HepG2 (cell line): ENCODE measurements at regions not wholly inside any gene's neighbourhood (a gene's known extent, or its start where the extent isn't known, plus 50 kb on each side); places are given as distances from the start of the nearest gene placed in this dataset.

ENCODE experiments used
- ATAC-seq: fragments of 200-7000 bp; cut with Tn5 transposase; 3 replicates; pipeline ENCODE4 v1.9.1; 2020; ENCODE audit warnings: mild to moderate bottlenecking, moderate library complexity
- BruUV-seq: library from RNA; stranded (reverse); fragments of 400-500 nt; replicated peaks from 2 replicates; lab custom pipeline; 2021; lab: Mats Ljungman, UMichigan
- CTCF ChIA-PET: fragments of 300-600 bp; formaldehyde crosslinking; extraction: SDS; loops from one replicate; lab custom pipeline; 2021; ENCODE audit warnings: low total read pairs, inconsistent platforms, low intra/inter-chr PET ratio; lab: Yijun Ruan, JAX
- POLR2A ChIA-PET: fragments of 350-600 bp; sonication (Branson Sonifier 250); formaldehyde crosslinking; loops from one replicate; lab custom pipeline; 2020; ENCODE audit warnings: antibody characterized with exemption, inconsistent platforms; lab: Yijun Ruan, JAX
- DNase-seq: peaks from one replicate; pipeline ENCODE4 v3.0.0-alpha.2; 2015; ENCODE audit warnings: low spot score
- FAIRE-seq: peaks from 3 replicates; lab custom pipeline; 2011; peaks lifted over from hg19 to GRCh38; lab: Jason Lieb, UNC
- H2AFZ ChIP-seq: one replicate; pipeline ENCODE4 v1.6.1; 2011; ENCODE audit warnings: low read length, inconsistent platforms
- H3K27ac ChIP-seq: fragments of 300-600 bp; 3 replicates; pipeline ENCODE4 v1.8.0; 2011; ENCODE audit warnings: mixed run types, mild to moderate bottlenecking, mixed read lengths, low read length, inconsistent platforms; ENCODE audit not compliant: insufficient read depth; ENCODE audit errors: extremely low read length
- H3K27me3 ChIP-seq, 2 experiments: fragments of 200-600 bp in 1 of 2; 2 replicates in 1 of 2; 3 replicates in 1 of 2; pipeline versions ENCODE4 v1.6.0 to v1.8.0; 2011; ENCODE audit warnings: low read length in 2 of 2, mild to moderate bottlenecking in 2 of 2, moderate library complexity in 2 of 2, inconsistent platforms in 1 of 2; ENCODE audit not compliant: insufficient read depth in 2 of 2, control insufficient read depth in 1 of 2
- H3K36me3 ChIP-seq, 2 experiments: fragments of 200-600 bp in 1 of 2; replicated peaks in 1 of 2; 2 replicates in 1 of 2; 3 replicates in 1 of 2; pipeline versions ENCODE4 v1.5.1 to v1.8.0; 2011; ENCODE audit warnings: low read length in 2 of 2, inconsistent platforms in 1 of 2; ENCODE audit not compliant: insufficient read depth in 2 of 2, control insufficient read depth in 1 of 2
- H3K4me1 ChIP-seq: 2 replicates; pipeline ENCODE4 v1.5.1; 2012; ENCODE audit warnings: low read length, inconsistent platforms; ENCODE audit not compliant: insufficient read depth
- H3K4me2 ChIP-seq: 2 replicates; pipeline ENCODE4 v1.6.0; 2011; ENCODE audit warnings: low read depth, low read length, inconsistent platforms
- H3K4me3 ChIP-seq, 3 experiments: fragments of 200-600 bp in 1 of 3; sonication (generic), shearing (Covaris generic) in 1 of 3; replicated peaks in 1 of 3; 2 replicates each; pipeline ENCODE4 v1.5.1; 2011 to 2016; ENCODE audit warnings: low read length in 3 of 3, inconsistent platforms in 2 of 3, low read depth in 2 of 3, mild to moderate bottlenecking in 2 of 3, control low read depth in 1 of 3, mixed read lengths in 1 of 3; ENCODE audit not compliant: insufficient read depth in 1 of 3
- H3K79me2 ChIP-seq: one replicate; pipeline ENCODE4 v1.6.1; 2011; ENCODE audit warnings: low read length, inconsistent platforms; ENCODE audit not compliant: insufficient read depth
- H3K9ac ChIP-seq: 2 replicates; pipeline ENCODE4 v1.6.0; 2011; ENCODE audit warnings: mild to moderate bottlenecking, low read depth, low read length, inconsistent platforms; ENCODE audit not compliant: insufficient read depth
- H3K9me3 ChIP-seq: 2 replicates; pipeline ENCODE4 v1.5.1; 2012; ENCODE audit warnings: mild to moderate bottlenecking, low read length
- H4K20me1 ChIP-seq: 2 replicates; pipeline ENCODE4 v1.6.0; 2011; ENCODE audit warnings: inconsistent platforms, mild to moderate bottlenecking, low read length, moderate library complexity; ENCODE audit not compliant: insufficient read depth
- ATF7 ChIP-seq, 2 experiments: fragments of 450-650 bp in 1 of 2; sonication (generic) in 1 of 2; formaldehyde crosslinking in 1 of 2; IDR thresholded peaks; 2 replicates each; pipeline versions ENCODE4 v1.4.0 to v1.6.1; 2016 to 2020; ENCODE audit warnings: antibody characterized with exemption in 1 of 2, mild to moderate bottlenecking in 1 of 2, missing genetic modification reagents in 1 of 2
- CEBPB ChIP-seq: IDR thresholded peaks from 2 replicates; pipeline ENCODE4 v1.6.1; 2011; ENCODE audit warnings: low read depth, low read length, improper control_type of control experiment, borderline replicate concordance
- JUND ChIP-seq: sonication (generic); formaldehyde crosslinking; IDR thresholded peaks from 2 replicates; pipeline ENCODE4 v1.8.0; 2022; ENCODE audit warnings: mild to moderate bottlenecking, missing genetic modification reagents
- RFXAP ChIP-seq: sonication (generic); formaldehyde crosslinking; IDR thresholded peaks from 2 replicates; pipeline ENCODE4 v1.4.0; 2020; ENCODE audit warnings: missing genetic modification reagents, borderline replicate concordance
- ZBTB26 ChIP-seq: IDR thresholded peaks from 2 replicates; pipeline ENCODE4 v1.6.1; 2016; ENCODE audit warnings: missing compliant biosample characterization, missing genetic modification reagents, borderline replicate concordance
- ZBTB7B ChIP-seq: sonication (generic); formaldehyde crosslinking; IDR thresholded peaks from 2 replicates; pipeline ENCODE4 v1.4.0; 2020; ENCODE audit warnings: missing genetic modification reagents
- ZFP37 ChIP-seq: sonication (generic); formaldehyde crosslinking; IDR thresholded peaks from 2 replicates; pipeline ENCODE4 v1.4.0; 2020; ENCODE audit warnings: missing genetic modification reagents, borderline replicate concordance
- ZNF205 ChIP-seq: IDR thresholded peaks from 2 replicates; pipeline ENCODE4 v1.6.1; 2018; ENCODE audit warnings: missing biosample characterization, missing genetic modification reagents
- ZNF382 ChIP-seq: sonication (generic); formaldehyde crosslinking; IDR thresholded peaks from 2 replicates; pipeline ENCODE4 v1.5.0; 2020; ENCODE audit warnings: missing genetic modification reagents, mild to moderate bottlenecking, borderline replicate concordance
- ZNF547 ChIP-seq: sonication (generic); formaldehyde crosslinking; IDR thresholded peaks from 2 replicates; pipeline ENCODE4 v1.5.1; 2020; ENCODE audit warnings: mild to moderate bottlenecking, missing genetic modification reagents
- WGBS: methylation state at CpG from one replicate; pipeline ENCODE4 v1.1.6; 2017; ENCODE audit warnings: low lambda C conversion rate; 5-methylcytosine and 5-hydroxymethylcytosine counted together
- in situ Hi-C: cut with HindIII; loops from 2 replicates; pipeline ENCODE4 v1.10.0; 2017; ENCODE audit warnings: low pct_unique_long_range_greater_than_20kb; ENCODE audit not compliant: extremely low pct_ligation_motif_present
- intact Hi-C: fragments of 100-400 bp; cut with micrococcal nuclease; formaldehyde crosslinking; loops from one replicate; pipeline ENCODE4 v1.10.0; 2022; ENCODE audit not compliant: unreplicated experiment

GRCh38 chr5:50927953-50928352, 261.5 kb downstream of the PARP8 start:
- no peaks in the 10 kb centered on the region for H4K20me1 ChIP-seq
- no peak overlapping the region for H3K4me2 ChIP-seq
- DNase-seq (no peak), ATAC-seq (no peak), FAIRE-seq (no peak)
- ChIA-PET POLR2A (no interaction called here), CTCF (no interaction called here)
- H3K9ac ChIP-seq, result no peak overlapping the region
- no peak overlapping the region for H3K4me3 ChIP-seq
- intact Hi-C loops (no loop called here), in situ Hi-C loops (no loop called here)
- TF ChIP-seq ATF7 (IDR thresholded peaks at IDR 0.05), result peak; percentile 82
- no peak for TF ChIP-seq ATF7 (CRISPR knock-in tag; IDR thresholded peaks at IDR 0.05)
- no peak for TF ChIP-seq ZFP37
- H3K9me3 ChIP-seq, result no peaks in the 10 kb centered on the region
- H3K27ac ChIP-seq, result no peak overlapping the region
- no peaks in the 10 kb centered on the region for H3K27me3 ChIP-seq
- no TSS peak for BruUV-seq
- H3K4me1 ChIP-seq, result peaks cover 6% of the 10 kb centered on the region; the same call in 1 of the 2 replicates
- H3K79me2 ChIP-seq, result no peaks in the 10 kb centered on the region
- no peaks in the 10 kb centered on the region for H3K36me3 ChIP-seq
- no peak overlapping the region for H2AFZ ChIP-seq

- H3K36me3 ChIP-seq, result no peaks in the 10 kb centered on the region
- ATAC-seq (no peak), DNase-seq (no peak), FAIRE-seq (no peak)
- H3K4me2 ChIP-seq, result no peak overlapping the region
- no peaks in the 10 kb centered on the region for H3K79me2 ChIP-seq
- in situ Hi-C loops, result no loop called here
- WGBS, result 0% methylated on average over 3 of the region's 3 CpGs
- no peaks in the 10 kb centered on the region for H4K20me1 ChIP-seq
- no peak overlapping the region for H2AFZ ChIP-seq
- no peak overlapping the region for H3K9ac ChIP-seq
- no peaks in the 10 kb centered on the region for H3K4me1 ChIP-seq
- no peak overlapping the region for H3K4me3 ChIP-seq
- no peaks in the 10 kb centered on the region for H3K27me3 ChIP-seq
- TF ChIP-seq ZNF547 (CRISPR knock-in tag), result no peak
- no peak for TF ChIP-seq ZBTB26 (CRISPR knock-in tag)
- no peak for TF ChIP-seq RFXAP (CRISPR knock-in tag)
- TF ChIP-seq ATF7 (IDR thresholded peaks at IDR 0.05), result peak; percentile 47
- TF ChIP-seq ATF7 (CRISPR knock-in tag; IDR thresholded peaks at IDR 0.05), result no peak
- no peak for TF ChIP-seq JUND (CRISPR knock-in tag)
- peak; percentile 32; the same call in 1 of the 2 replicates for TF ChIP-seq CEBPB
- no peak for TF ChIP-seq ZNF205 (CRISPR knock-in tag)
- no peak for TF ChIP-seq ZNF382 (CRISPR knock-in tag)
- TF ChIP-seq ZBTB7B (CRISPR knock-in tag), result no peak
- BruUV-seq, result no TSS peak
- CTCF ChIA-PET, result no interaction called here
- H3K27ac ChIP-seq, result no peak overlapping the region
- POLR2A ChIA-PET, result no interaction called here
- intact Hi-C loops, result no loop called here
- no peaks in the 10 kb centered on the region for H3K9me3 ChIP-seq
Observed at GRCh38 chr5:50929174-50929573, 262.7 kb downstream of the PARP8 start.
